Thyroid gland (tissue), 4 donors: ENCODE measurements at regions not wholly inside any gene's neighbourhood (a gene's known extent, or its start where the extent isn't known, plus 50 kb on each side); places are given as distances from the start of the nearest gene placed in this dataset.

Source experiments
- POLR2A ChIP-seq, 2 donors: fragments of 450-650 bp; IDR thresholded peaks; one replicate each; pipeline ENCODE4 v1.6.1; 2017; ENCODE audit warnings: antibody characterized with exemption in 2 of 2, mild to moderate bottlenecking in 2 of 2, moderate library complexity in 1 of 2
- TF ChIP-seq, protein P1 (sequence below), 6 experiments: fragments of 200-600 bp in 3 of 6; fragments of 450-650 bp in 3 of 6; sonication (generic) in 3 of 6; IDR thresholded peaks; one replicate each; pipeline ENCODE4 v1.5.1; 2016 to 2019; ENCODE audit warnings: antibody characterized with exemption in 6 of 6, mild to moderate bottlenecking in 2 of 6, inconsistent platforms in 1 of 6, moderate library complexity in 1 of 6

DNA sequence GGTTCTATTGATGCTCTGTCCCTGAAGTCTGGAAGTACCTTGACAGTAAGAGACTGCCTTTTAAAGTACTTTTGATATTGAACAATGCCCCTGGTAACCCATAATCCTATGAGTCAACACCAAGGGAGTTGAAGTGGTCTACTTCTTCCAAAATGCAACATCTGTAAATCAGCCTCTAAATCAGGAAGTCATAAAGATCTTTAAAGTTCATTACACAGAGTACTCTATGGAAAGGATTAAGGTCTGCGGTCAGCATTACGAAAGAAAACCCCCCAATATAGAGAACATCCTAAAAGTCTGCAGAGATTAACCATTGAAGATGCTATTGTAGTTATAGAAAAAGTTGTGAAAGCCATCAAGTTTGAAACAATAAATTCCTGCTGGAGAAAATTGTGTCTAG lies 52.7 kb upstream of the CMC1 start:
- TF ChIP-seq, protein P1, sequence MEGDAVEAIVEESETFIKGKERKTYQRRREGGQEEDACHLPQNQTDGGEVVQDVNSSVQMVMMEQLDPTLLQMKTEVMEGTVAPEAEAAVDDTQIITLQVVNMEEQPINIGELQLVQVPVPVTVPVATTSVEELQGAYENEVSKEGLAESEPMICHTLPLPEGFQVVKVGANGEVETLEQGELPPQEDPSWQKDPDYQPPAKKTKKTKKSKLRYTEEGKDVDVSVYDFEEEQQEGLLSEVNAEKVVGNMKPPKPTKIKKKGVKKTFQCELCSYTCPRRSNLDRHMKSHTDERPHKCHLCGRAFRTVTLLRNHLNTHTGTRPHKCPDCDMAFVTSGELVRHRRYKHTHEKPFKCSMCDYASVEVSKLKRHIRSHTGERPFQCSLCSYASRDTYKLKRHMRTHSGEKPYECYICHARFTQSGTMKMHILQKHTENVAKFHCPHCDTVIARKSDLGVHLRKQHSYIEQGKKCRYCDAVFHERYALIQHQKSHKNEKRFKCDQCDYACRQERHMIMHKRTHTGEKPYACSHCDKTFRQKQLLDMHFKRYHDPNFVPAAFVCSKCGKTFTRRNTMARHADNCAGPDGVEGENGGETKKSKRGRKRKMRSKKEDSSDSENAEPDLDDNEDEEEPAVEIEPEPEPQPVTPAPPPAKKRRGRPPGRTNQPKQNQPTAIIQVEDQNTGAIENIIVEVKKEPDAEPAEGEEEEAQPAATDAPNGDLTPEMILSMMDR (IDR thresholded peaks at IDR 0.05), result no peak
- no peak for TF ChIP-seq POLR2A (IDR thresholded peaks at IDR 0.05)
